NCI-H2196 treated with DMSO at 0.1 percent for 48 hours (cell line): ENCODE measurements at regions not wholly inside any gene's neighbourhood (a gene's known extent, or its start where the extent isn't known, plus 50 kb on each side); places are given as distances from the start of the nearest gene placed in this dataset.

Source experiments
- DNase-seq: peaks from one replicate; lab custom pipeline; 2025; ENCODE audit not compliant: unreplicated experiment; lab: John Stamatoyannopoulos, UW

- DNase-seq = no peak
These were observed 166.5 kb downstream of the PJA1 start for GRCh38 chrX:68998716-68999115.

- DNase-seq = no peak
These were observed 167.3 kb downstream of the PJA1 start for GRCh38 chrX:68997911-68998310.

- no peak for DNase-seq
These were observed 167.7 kb downstream of the PJA1 start for GRCh38 chrX:68997511-68997910.

GRCh38 chrX:68995780-68996551, 167.1 kb downstream of the EFNB1 start:
- DNase-seq = no peak

- no peak for DNase-seq
These were observed 166.6 kb downstream of the EFNB1 start for GRCh38 chrX:68995386-68995779.

- no peak for DNase-seq
These were observed 166.1 kb downstream of the EFNB1 start for GRCh38 chrX:68994891-68995255.

- DNase-seq = no peak
These were observed 165.5 kb downstream of the EFNB1 start for GRCh38 chrX:68994135-68994890.

GRCh38 chrX:68992821-68993397, 164.1 kb downstream of the EFNB1 start:
- no peak for DNase-seq

GRCh38 chrX:68991691-68992345, 163.0 kb downstream of the EFNB1 start:
- no peak for DNase-seq

GRCh38 chrX:68990948-68991347, 162.1 kb downstream of the EFNB1 start:
- DNase-seq = no peak

GRCh38 chrX:68989865-68990606, 161.2 kb downstream of the EFNB1 start:
- DNase-seq = no peak

GRCh38 chrX:68989456-68989855, 160.6 kb downstream of the EFNB1 start:
- DNase-seq = no peak

GRCh38 chrX:68988865-68989264, 160.0 kb downstream of the EFNB1 start:
- DNase-seq = no peak

GRCh38 chrX:68985135-68985755, 156.4 kb downstream of the EFNB1 start:
- DNase-seq = no peak

- DNase-seq = no peak
These were observed 154.4 kb downstream of the EFNB1 start for GRCh38 chrX:68983004-68983857.

- no peak for DNase-seq
These were observed 153.7 kb downstream of the EFNB1 start for GRCh38 chrX:68982476-68982875.

- DNase-seq = no peak
These were observed 152.2 kb downstream of the EFNB1 start for GRCh38 chrX:68980906-68981616.

GRCh38 chrX:68978655-68979054, 149.8 kb downstream of the EFNB1 start:
- DNase-seq = no peak

- no peak for DNase-seq
These were observed 149.4 kb downstream of the EFNB1 start for GRCh38 chrX:68978255-68978654.
